ENCODE measurements at regions not wholly inside any gene's neighbourhood (a gene's known extent, or its start where the extent isn't known, plus 50 kb on each side); places are given as distances from the start of the nearest gene placed in this dataset.

DNA sequence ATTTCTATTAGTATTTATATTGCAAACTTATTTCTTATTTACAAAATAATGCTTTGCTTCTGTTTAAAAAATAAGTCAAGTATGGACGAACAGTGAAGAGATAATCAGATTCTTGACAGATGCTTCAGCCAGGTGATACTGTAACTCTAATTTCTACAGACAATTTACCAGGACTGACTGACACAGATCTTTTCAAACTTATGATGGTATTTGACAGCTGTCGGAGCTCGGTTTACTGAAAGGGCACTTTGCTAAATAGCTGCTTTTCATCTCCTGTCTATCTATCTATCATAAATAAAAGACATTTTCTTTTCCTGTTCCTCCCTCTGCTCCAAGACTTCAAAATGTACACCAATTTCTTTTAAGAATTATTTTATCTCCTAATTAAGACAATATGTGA lies 422.5 kb upstream of the SLC8A1 start:
- TF ChIP-seq POLR2AphosphoS5 (IDR thresholded peaks at IDR 0.05; ENCODE audit: low read depth, low read length): no peak
- TF ChIP-seq TAF1 (IDR thresholded peaks at IDR 0.05; ENCODE audit: borderline replicate concordance, insufficient read depth, low read length): no peak
- TF ChIP-seq, protein P1, sequence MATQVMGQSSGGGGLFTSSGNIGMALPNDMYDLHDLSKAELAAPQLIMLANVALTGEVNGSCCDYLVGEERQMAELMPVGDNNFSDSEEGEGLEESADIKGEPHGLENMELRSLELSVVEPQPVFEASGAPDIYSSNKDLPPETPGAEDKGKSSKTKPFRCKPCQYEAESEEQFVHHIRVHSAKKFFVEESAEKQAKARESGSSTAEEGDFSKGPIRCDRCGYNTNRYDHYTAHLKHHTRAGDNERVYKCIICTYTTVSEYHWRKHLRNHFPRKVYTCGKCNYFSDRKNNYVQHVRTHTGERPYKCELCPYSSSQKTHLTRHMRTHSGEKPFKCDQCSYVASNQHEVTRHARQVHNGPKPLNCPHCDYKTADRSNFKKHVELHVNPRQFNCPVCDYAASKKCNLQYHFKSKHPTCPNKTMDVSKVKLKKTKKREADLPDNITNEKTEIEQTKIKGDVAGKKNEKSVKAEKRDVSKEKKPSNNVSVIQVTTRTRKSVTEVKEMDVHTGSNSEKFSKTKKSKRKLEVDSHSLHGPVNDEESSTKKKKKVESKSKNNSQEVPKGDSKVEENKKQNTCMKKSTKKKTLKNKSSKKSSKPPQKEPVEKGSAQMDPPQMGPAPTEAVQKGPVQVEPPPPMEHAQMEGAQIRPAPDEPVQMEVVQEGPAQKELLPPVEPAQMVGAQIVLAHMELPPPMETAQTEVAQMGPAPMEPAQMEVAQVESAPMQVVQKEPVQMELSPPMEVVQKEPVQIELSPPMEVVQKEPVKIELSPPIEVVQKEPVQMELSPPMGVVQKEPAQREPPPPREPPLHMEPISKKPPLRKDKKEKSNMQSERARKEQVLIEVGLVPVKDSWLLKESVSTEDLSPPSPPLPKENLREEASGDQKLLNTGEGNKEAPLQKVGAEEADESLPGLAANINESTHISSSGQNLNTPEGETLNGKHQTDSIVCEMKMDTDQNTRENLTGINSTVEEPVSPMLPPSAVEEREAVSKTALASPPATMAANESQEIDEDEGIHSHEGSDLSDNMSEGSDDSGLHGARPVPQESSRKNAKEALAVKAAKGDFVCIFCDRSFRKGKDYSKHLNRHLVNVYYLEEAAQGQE (IDR thresholded peaks at IDR 0.05; ENCODE audit: insufficient read depth in 1 of 2, low read depth in 2 of 2, low read length in 2 of 2): no peak
- TF ChIP-seq SIN3A (IDR thresholded peaks at IDR 0.05; ENCODE audit: borderline replicate concordance, insufficient read depth, low read length): no peak
